ENCODE measurements at regions not wholly inside any gene's neighbourhood (a gene's known extent, or its start where the extent isn't known, plus 50 kb on each side); places are given as distances from the start of the nearest gene placed in this dataset.

GRCh38 chr4:115293093-115293462 lies 179.7 kb upstream of the NDST4 start:
- Histone ChIP-seq H3K36me3 (ENCODE audit: insufficient read depth, low read length) (no peaks in the 10 kb centered on the region), H3K27me3 (ENCODE audit: insufficient read depth, low read length, poor library complexity, severe bottlenecking) (no peaks in the 10 kb centered on the region), H3K27ac (ENCODE audit: low read depth, low read length) (no peak overlapping the region), H3K4me1 (ENCODE audit: insufficient read depth, low read length) (no peaks in the 10 kb centered on the region), H3K4me3 (ENCODE audit: low read length) (no peak overlapping the region), H3K9me3 (ENCODE audit: low read length) (no peaks in the 10 kb centered on the region)
- Mint-ChIP-seq H3K36me3 (no peaks in the 10 kb centered on the region), H3K27me3 (no peaks in the 10 kb centered on the region), H3K4me3 (no peak overlapping the region), H3K4me1 (peaks cover 4 to 10% (median 7%) of the 10 kb centered on the region in 3 donors), H3K9me3 (no peaks in the 10 kb centered on the region), H3K27ac (no peak overlapping the region)
- POLR2A ChIA-PET: interaction anchor here (0.6 kb wide), 1 partner anchor 1896 kb away, joined by 3 read pairs; no protein-coding TSS in a partner anchor
- CTCF ChIA-PET: no interaction called here
- no peak for DNase-seq

GRCh38 chr4:115292320-115293092 lies 179.1 kb upstream of the NDST4 start:
- Histone ChIP-seq H3K4me3 (ENCODE audit: low read length) (no peak overlapping the region), H3K4me1 (ENCODE audit: insufficient read depth, low read length) (no peaks in the 10 kb centered on the region), H3K36me3 (ENCODE audit: insufficient read depth, low read length) (no peaks in the 10 kb centered on the region), H3K27me3 (ENCODE audit: insufficient read depth, low read length, poor library complexity, severe bottlenecking) (no peaks in the 10 kb centered on the region), H3K27ac (ENCODE audit: low read depth, low read length) (no peak overlapping the region), H3K9me3 (ENCODE audit: low read length) (no peaks in the 10 kb centered on the region)
- Mint-ChIP-seq H3K4me1 (peaks cover 4 to 10% (median 7%) of the 10 kb centered on the region in 3 donors), H3K27me3 (no peaks in the 10 kb centered on the region), H3K27ac (peak overlapping the region in 1 of 8 donors; percentile 22), H3K36me3 (no peaks in the 10 kb centered on the region), H3K9me3 (peaks cover 0 to under 1% (median 0%) of the 10 kb centered on the region in 5 donors), H3K4me3 (peak overlapping the region in 4 of 7 donors; percentile 27 to 62 (median 45))
- ChIA-PET POLR2A (interaction anchor here (0.6 kb wide), 2 partner anchors 9 to 1895 kb away, joined by 3 to 4 read pairs; no protein-coding TSS in a partner anchor), CTCF (no interaction called here)
- no peak for DNase-seq

DNA sequence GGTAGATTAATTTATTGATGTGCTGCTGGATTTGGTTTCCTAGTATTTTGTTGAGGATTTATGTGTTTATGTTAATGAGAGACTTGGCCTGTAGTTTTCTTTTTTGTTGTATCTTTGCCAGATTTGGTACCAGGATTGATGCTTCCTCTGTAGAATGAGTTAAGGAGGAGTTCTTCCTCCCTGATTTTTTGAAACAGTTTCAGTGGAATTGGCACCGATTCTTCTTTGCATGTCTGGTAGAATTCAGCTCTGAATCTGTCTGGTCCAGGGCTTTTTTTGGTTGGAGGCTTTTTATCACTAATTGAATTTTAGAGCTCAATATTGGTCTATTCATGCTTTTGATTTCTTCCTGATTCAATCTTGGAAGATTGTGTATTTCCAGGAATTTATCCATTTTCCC lies 174.0 kb upstream of the NDST4 start:
- H3K27ac Mint-ChIP-seq: no peak overlapping the region
- Histone ChIP-seq H3K4me3 (ENCODE audit: low read length) (no peak overlapping the region), H3K27me3 (ENCODE audit: insufficient read depth, low read length, poor library complexity, severe bottlenecking) (no peaks in the 10 kb centered on the region), H3K4me1 (ENCODE audit: insufficient read depth, low read length) (no peaks in the 10 kb centered on the region), H3K36me3 (ENCODE audit: insufficient read depth, low read length) (no peaks in the 10 kb centered on the region), H3K27ac (ENCODE audit: low read depth, low read length) (no peak overlapping the region), H3K9me3 (ENCODE audit: low read length) (no peaks in the 10 kb centered on the region)
- no peaks in the 10 kb centered on the region for H3K36me3 Mint-ChIP-seq
- DNase-seq: no peak
- ChIA-PET CTCF (no interaction called here), POLR2A (no interaction called here)
- no peak overlapping the region for H3K4me3 Mint-ChIP-seq
- no peaks in the 10 kb centered on the region for H3K27me3 Mint-ChIP-seq
- H3K9me3 Mint-ChIP-seq: peaks cover 0 to 3% (median 0%) of the 10 kb centered on the region in 5 donors
- peaks cover 2 to 8% (median 5%) of the 10 kb centered on the region in 3 donors for H3K4me1 Mint-ChIP-seq

DNA sequence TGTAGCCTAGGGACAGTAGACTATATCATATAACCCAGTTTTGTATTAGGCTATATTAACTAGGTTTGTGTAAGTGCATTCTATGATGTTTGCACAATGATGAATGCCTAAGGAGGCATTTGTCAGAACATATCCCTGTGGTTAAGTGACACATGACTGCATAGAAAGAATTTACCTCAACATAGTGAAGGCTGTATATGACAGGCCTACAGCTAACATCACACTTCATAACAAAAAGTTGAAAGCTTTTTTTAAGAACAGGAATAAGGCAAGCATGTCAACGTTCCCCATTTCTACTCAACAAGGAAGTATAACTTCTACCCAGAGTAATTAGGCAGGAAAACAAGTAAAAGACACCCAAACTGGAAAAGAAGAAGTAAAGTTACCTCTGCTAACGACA lies 165.9 kb upstream of the NDST4 start:
- H3K36me3 Mint-ChIP-seq: peaks cover 0 to 5% (median 0%) of the 10 kb centered on the region in 3 donors
- H3K4me1 Mint-ChIP-seq: peaks cover 11 to 17% (median 15%) of the 10 kb centered on the region in 3 donors
- no peaks in the 10 kb centered on the region for H3K4me1 ChIP-seq (ENCODE audit: insufficient read depth, low read length)

DNA sequence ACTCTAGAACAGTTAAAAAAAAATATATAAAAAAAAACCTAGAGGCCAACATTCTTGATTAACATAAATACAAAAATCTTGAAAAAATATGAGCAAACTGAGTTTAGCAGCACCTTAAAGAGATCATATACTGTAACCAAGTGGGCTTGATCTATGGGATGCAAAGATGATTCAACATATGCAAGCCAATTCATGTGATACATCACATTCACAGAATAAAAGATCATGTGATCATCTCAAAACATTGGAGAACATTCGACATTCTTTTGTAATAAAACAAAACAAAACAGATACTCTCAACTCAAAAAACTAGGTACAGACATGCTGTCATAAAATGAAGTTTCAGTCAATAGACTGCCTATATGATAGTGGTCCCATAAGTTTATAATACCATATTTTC lies 165.4 kb upstream of the NDST4 start:
- Mint-ChIP-seq H3K9me3 (peaks cover 0 to 4% (median 2%) of the 10 kb centered on the region in 5 donors), H3K27ac (peak overlapping the region in 1 of 8 donors; percentile 46), H3K27me3 (no peaks in the 10 kb centered on the region), H3K36me3 (peaks cover 0 to 5% (median 0%) of the 10 kb centered on the region in 3 donors), H3K4me1 (peaks cover 14 to 22% (median 20%) of the 10 kb centered on the region in 3 donors), H3K4me3 (no peak overlapping the region)
- Histone ChIP-seq H3K36me3 (ENCODE audit: insufficient read depth, low read length) (no peaks in the 10 kb centered on the region), H3K27ac (ENCODE audit: low read depth, low read length) (no peak overlapping the region), H3K4me1 (ENCODE audit: insufficient read depth, low read length) (peaks cover under 1% of the 10 kb centered on the region), H3K27me3 (ENCODE audit: insufficient read depth, low read length, poor library complexity, severe bottlenecking) (no peaks in the 10 kb centered on the region), H3K4me3 (ENCODE audit: low read length) (no peak overlapping the region), H3K9me3 (ENCODE audit: low read length) (no peaks in the 10 kb centered on the region)
- DNase-seq: no peak
- ChIA-PET CTCF (no interaction called here), POLR2A (no interaction called here)

More for the DNA sequence above, 165.9 kb upstream of the NDST4 start:
- Mint-ChIP-seq H3K4me3 (no peak overlapping the region), H3K27me3 (no peaks in the 10 kb centered on the region), H3K9me3 (peaks cover 0 to 4% (median 2%) of the 10 kb centered on the region in 5 donors), H3K27ac (peak overlapping the region in 2 of 8 donors; percentile 14 to 46)
- Histone ChIP-seq H3K27me3 (ENCODE audit: insufficient read depth, low read length, poor library complexity, severe bottlenecking) (no peaks in the 10 kb centered on the region), H3K9me3 (ENCODE audit: low read length) (no peaks in the 10 kb centered on the region), H3K36me3 (ENCODE audit: insufficient read depth, low read length) (no peaks in the 10 kb centered on the region), H3K4me3 (ENCODE audit: low read length) (no peak overlapping the region), H3K27ac (ENCODE audit: low read depth, low read length) (no peak overlapping the region)
- ChIA-PET POLR2A (no interaction called here), CTCF (no interaction called here)
- DNase-seq: no peak

- CTCF ChIA-PET: no interaction called here
- POLR2A ChIA-PET: no interaction called here
- peak overlapping the region in 2 of 7 donors; percentile 8 to 29 for H3K4me3 Mint-ChIP-seq
- H3K27me3 Mint-ChIP-seq: peaks cover 0 to 3% of the 10 kb centered on the region in 2 donors
- peaks cover 0 to 12% (median 4%) of the 10 kb centered on the region in 5 donors for H3K9me3 Mint-ChIP-seq
- Histone ChIP-seq H3K36me3 (ENCODE audit: insufficient read depth, low read length) (no peaks in the 10 kb centered on the region), H3K27ac (ENCODE audit: low read depth, low read length) (no peak overlapping the region), H3K4me1 (ENCODE audit: insufficient read depth, low read length) (peaks cover 5% of the 10 kb centered on the region), H3K4me3 (ENCODE audit: low read length) (no peak overlapping the region), H3K27me3 (ENCODE audit: insufficient read depth, low read length, poor library complexity, severe bottlenecking) (no peaks in the 10 kb centered on the region), H3K9me3 (ENCODE audit: low read length) (no peaks in the 10 kb centered on the region)
- H3K36me3 Mint-ChIP-seq: peaks cover 0 to 27% (median 0%) of the 10 kb centered on the region in 3 donors
- DNase-seq: no peak
- peak overlapping the region in 2 of 8 donors; percentile 5 to 27 for H3K27ac Mint-ChIP-seq
- H3K4me1 Mint-ChIP-seq: peaks cover 30 to 39% (median 32%) of the 10 kb centered on the region in 3 donors
These were observed 162.2 kb upstream of the NDST4 start for GRCh38 chr4:115275615-115276014.

DNA sequence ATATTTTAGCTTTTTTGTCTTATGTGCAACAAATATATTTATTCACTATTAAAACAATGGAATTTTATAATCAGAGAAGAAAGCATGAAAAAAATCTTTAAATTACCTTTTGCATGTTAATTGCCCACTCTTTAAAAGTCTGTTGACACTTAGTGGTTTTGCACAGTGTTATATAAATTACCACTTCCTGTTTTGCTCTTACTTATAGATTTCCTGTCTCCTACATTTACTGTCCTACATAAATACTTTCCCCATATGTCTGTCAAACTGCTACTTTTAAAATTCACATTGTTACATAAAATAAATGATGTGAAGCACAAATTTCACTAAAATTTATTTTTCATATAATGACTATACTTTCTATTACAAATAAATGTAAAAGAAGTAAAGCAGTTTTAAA lies 161.1 kb upstream of the NDST4 start:
- H3K27ac ChIP-seq (ENCODE audit: low read depth, low read length): no peak overlapping the region
- ChIA-PET POLR2A (no interaction called here), CTCF (no interaction called here)
- Mint-ChIP-seq H3K4me3 (peak overlapping the region in 5 of 7 donors; percentile 23 to 60 (median 37)), H3K27me3 (peaks cover 0 to 3% of the 10 kb centered on the region in 2 donors), H3K9me3 (peaks cover 0 to 13% (median 4%) of the 10 kb centered on the region in 5 donors), H3K27ac (peak overlapping the region in 6 of 8 donors; percentile 28 to 51 (median 36)), H3K4me1 (peaks cover 30 to 39% (median 32%) of the 10 kb centered on the region in 3 donors), H3K36me3 (peaks cover 0 to 30% (median 0%) of the 10 kb centered on the region in 3 donors)
- H3K4me1 ChIP-seq (ENCODE audit: insufficient read depth, low read length): peaks cover 5% of the 10 kb centered on the region
- H3K9me3 ChIP-seq (ENCODE audit: low read length): no peaks in the 10 kb centered on the region
- H3K36me3 ChIP-seq (ENCODE audit: insufficient read depth, low read length): no peaks in the 10 kb centered on the region
- no peak overlapping the region for H3K4me3 ChIP-seq (ENCODE audit: low read length)
- peak in 1 of 5 donors; percentile 12 for DNase-seq
- no peaks in the 10 kb centered on the region for H3K27me3 ChIP-seq (ENCODE audit: insufficient read depth, low read length, poor library complexity, severe bottlenecking)

GRCh38 chr4:115272594-115272993 lies 159.2 kb upstream of the NDST4 start:
- Histone ChIP-seq H3K9me3 (ENCODE audit: low read length) (no peaks in the 10 kb centered on the region), H3K27ac (ENCODE audit: low read depth, low read length) (no peak overlapping the region), H3K4me1 (ENCODE audit: insufficient read depth, low read length) (peaks cover 5% of the 10 kb centered on the region), H3K36me3 (ENCODE audit: insufficient read depth, low read length) (no peaks in the 10 kb centered on the region), H3K4me3 (ENCODE audit: low read length) (no peak overlapping the region), H3K27me3 (ENCODE audit: insufficient read depth, low read length, poor library complexity, severe bottlenecking) (no peaks in the 10 kb centered on the region)
- POLR2A ChIA-PET: no interaction called here
- H3K27me3 Mint-ChIP-seq: peaks cover 0 to 3% of the 10 kb centered on the region in 2 donors
- CTCF ChIA-PET: no interaction called here
- H3K9me3 Mint-ChIP-seq: peaks cover 0 to 13% (median 4%) of the 10 kb centered on the region in 5 donors
- no peak for DNase-seq
- peaks cover 30 to 39% (median 34%) of the 10 kb centered on the region in 3 donors for H3K4me1 Mint-ChIP-seq
- peaks cover 0 to 30% (median 0%) of the 10 kb centered on the region in 3 donors for H3K36me3 Mint-ChIP-seq
- H3K27ac Mint-ChIP-seq: no peak overlapping the region
- no peak overlapping the region for H3K4me3 Mint-ChIP-seq
